HCT116 (cell line): ENCODE measurements at regions not wholly inside any gene's neighbourhood (a gene's known extent, or its start where the extent isn't known, plus 50 kb on each side); places are given as distances from the start of the nearest gene placed in this dataset.

Source experiments
- ATAC-seq: fragments of 200-7000 bp; cut with Tn5 transposase; 2 replicates; pipeline ENCODE4 v1.9.1; 2020; ENCODE audit warnings: mild to moderate bottlenecking, moderate library complexity
- BruUV-seq: library from RNA; stranded (reverse); fragments of 400-500 nt; replicated peaks from 2 replicates; lab custom pipeline; 2021; lab: Mats Ljungman, UMichigan
- CTCF ChIA-PET: fragments of 300-600 bp; sonication (Branson Sonifier 250); formaldehyde crosslinking; loops from one replicate; lab custom pipeline; 2021; ENCODE audit warnings: antibody characterized with exemption; lab: Charles Lee
- POLR2A ChIA-PET: fragments of 300-600, 350-600 bp; sonication (Branson Sonifier 250); formaldehyde crosslinking; loops from one replicate; lab custom pipeline; 2021; ENCODE audit warnings: antibody characterized with exemption; lab: Charles Lee
- RAD21 ChIA-PET, 2 experiments: fragments of 300-600 bp; sonication (Branson Sonifier 250); formaldehyde crosslinking; loops; one replicate each; lab custom pipeline; 2023; ENCODE audit warnings: low total read pairs in 2 of 2; ENCODE audit not compliant: uncharacterized antibody in 2 of 2, unreplicated experiment in 2 of 2, low non-redundant PET in 1 of 2; lab: Charles Lee
- DNase-seq: peaks from one replicate; pipeline ENCODE4 v3.0.0-alpha.2; 2010; ENCODE audit warnings: low read depth, low spot score
- H2AFZ ChIP-seq: fragments of 200-600 bp; shearing (Covaris generic), sonication (generic); 2 replicates; pipeline ENCODE4 v1.6.1; 2017; ENCODE audit warnings: low read depth, mixed run types, mixed read lengths, antibody characterized with exemption, low read length; ENCODE audit not compliant: poor library complexity, severe bottlenecking
- H3K27ac ChIP-seq: 2 replicates; pipeline ENCODE4 v1.5.1; 2012; ENCODE audit warnings: low read depth, low read length
- H3K27me3 ChIP-seq: fragments of 200-600 bp; sonication (generic); 2 replicates; pipeline ENCODE4 v1.6.1; 2016; ENCODE audit warnings: mixed run types, low read length, mixed read lengths; ENCODE audit not compliant: insufficient read depth
- H3K36me3 ChIP-seq, 2 experiments: fragments of 200-500 bp in 1 of 2; fragments of 200-600 bp in 1 of 2; sonication (Bioruptor generic) in 1 of 2; sonication (generic) in 1 of 2; 2 replicates each; pipeline versions ENCODE4 v1.5.1 to v1.6.1; 2014 to 2016; ENCODE audit warnings: low read length in 2 of 2, inconsistent platforms in 1 of 2, mixed read lengths in 1 of 2, mixed run types in 1 of 2; ENCODE audit not compliant: insufficient read depth in 2 of 2, control insufficient read depth in 1 of 2
- H3K4me1 ChIP-seq, 2 experiments: fragments of 200-600 bp in 1 of 2; sonication (generic) in 1 of 2; 2 replicates each; pipeline versions ENCODE4 v1.5.1 to v1.6.1; 2012 to 2017; ENCODE audit warnings: low read length in 2 of 2, inconsistent platforms in 1 of 2, mild to moderate bottlenecking in 1 of 2, mixed read lengths in 1 of 2, mixed run types in 1 of 2, moderate library complexity in 1 of 2; ENCODE audit not compliant: insufficient read depth in 2 of 2, control insufficient read depth in 1 of 2
- H3K4me2 ChIP-seq: fragments of 200-600 bp; sonication (generic); 2 replicates; pipeline ENCODE4 v1.6.1; 2017; ENCODE audit warnings: mixed run types, low read length, mixed read lengths
- H3K4me3 ChIP-seq, 2 experiments: fragments of 200-600 bp in 1 of 2; sonication (generic) in 1 of 2; replicated peaks in 1 of 2; 2 replicates each; pipeline ENCODE4 v1.5.1; 2011 to 2016; ENCODE audit warnings: low read length in 2 of 2, control low read depth in 1 of 2, low read depth in 1 of 2, mild to moderate bottlenecking in 1 of 2, mixed read lengths in 1 of 2, mixed run types in 1 of 2
- H3K79me2 ChIP-seq: fragments of 200-600 bp; sonication (generic); 2 replicates; pipeline ENCODE4 v1.6.1; 2017; ENCODE audit warnings: mild to moderate bottlenecking, mixed run types, low read length, moderate library complexity, mixed read lengths; ENCODE audit not compliant: insufficient read depth
- H3K9ac ChIP-seq: fragments of 200-600 bp; sonication (generic); 2 replicates; pipeline ENCODE4 v1.6.1; 2016; ENCODE audit warnings: low read length, mixed read lengths
- H3K9me2 ChIP-seq: fragments of 200-600 bp; sonication (generic), shearing (Covaris generic); 2 replicates; pipeline ENCODE4 v1.6.1; 2017; ENCODE audit warnings: mixed run types, mild to moderate bottlenecking, moderate library complexity; ENCODE audit not compliant: insufficient read depth
- H3K9me3 ChIP-seq, 2 experiments: fragments of 200-500 bp in 1 of 2; fragments of 200-600 bp in 1 of 2; sonication (Bioruptor generic) in 1 of 2; sonication (generic) in 1 of 2; 2 replicates each; pipeline ENCODE4 v1.6.1; 2014 to 2017; ENCODE audit warnings: low read length in 2 of 2, mixed read lengths in 2 of 2, inconsistent platforms in 1 of 2, low read depth in 1 of 2, mild to moderate bottlenecking in 1 of 2, mixed run types in 1 of 2, moderate library complexity in 1 of 2; ENCODE audit not compliant: control insufficient read depth in 1 of 2, insufficient read depth in 1 of 2
- H4K20me1 ChIP-seq: fragments of 200-600 bp; sonication (generic), shearing (Covaris generic); 2 replicates; pipeline ENCODE4 v1.6.1; 2017; ENCODE audit warnings: mixed run types, mild to moderate bottlenecking, moderate library complexity; ENCODE audit not compliant: insufficient read depth
- CBX3 ChIP-seq: IDR thresholded peaks from 2 replicates; pipeline ENCODE4 v1.6.1; 2012; ENCODE audit warnings: low read depth
- EGR1 ChIP-seq: IDR thresholded peaks from 2 replicates; pipeline ENCODE4 v1.6.1; 2012; ENCODE audit warnings: low read depth
- EZH2 ChIP-seq: fragments of 200-600 bp; sonication (generic); IDR thresholded peaks from 2 replicates; pipeline ENCODE4 v1.6.1; 2017; ENCODE audit warnings: antibody characterized with exemption, mixed run types
- FOSL1 ChIP-seq: IDR thresholded peaks from 2 replicates; pipeline ENCODE4 v1.6.1; 2012; ENCODE audit warnings: low read depth
- JUND ChIP-seq: IDR thresholded peaks from 2 replicates; pipeline ENCODE4 v1.6.1; 2012
- MAX ChIP-seq: IDR thresholded peaks from 2 replicates; pipeline ENCODE4 v1.6.1; 2012
- POLR2A ChIP-seq: IDR thresholded peaks from 2 replicates; pipeline ENCODE4 v1.7.0; 2011; ENCODE audit warnings: borderline replicate concordance; ENCODE audit not compliant: insufficient read depth, insufficient read length; ENCODE audit errors: extremely low read depth
- SP1 ChIP-seq: IDR thresholded peaks from 2 replicates; pipeline ENCODE4 v1.6.1; 2012; ENCODE audit warnings: low read depth
- SRF ChIP-seq: IDR thresholded peaks from 2 replicates; pipeline ENCODE4 v1.6.1; 2012; ENCODE audit warnings: low read depth
- YY1 ChIP-seq: IDR thresholded peaks from 2 replicates; pipeline ENCODE4 v1.6.1; 2011; ENCODE audit warnings: low read length, low read depth, moderate library complexity, mild to moderate bottlenecking; ENCODE audit not compliant: insufficient replicate concordance; ENCODE audit errors: extremely low read depth
- ZFX ChIP-seq: fragments of 450-650 bp; IDR thresholded peaks from 2 replicates; pipeline ENCODE4 v1.6.1; 2017
- ZNF274 ChIP-seq: fragments of 200-500 bp; sonication (Bioruptor generic); IDR thresholded peaks from 2 replicates; pipeline ENCODE4 v1.6.1; 2014; ENCODE audit warnings: mild to moderate bottlenecking, low read depth, low read length, inconsistent platforms
- intact Hi-C: fragments of 100-400 bp; cut with micrococcal nuclease; formaldehyde crosslinking; loops from 2 replicates; pipeline ENCODE4 v1.10.0; 2022
- TF ChIP-seq, protein P1 (sequence below): IDR thresholded peaks from 2 replicates; pipeline ENCODE4 v1.6.1; 2012; ENCODE audit warnings: low read depth

DNA sequence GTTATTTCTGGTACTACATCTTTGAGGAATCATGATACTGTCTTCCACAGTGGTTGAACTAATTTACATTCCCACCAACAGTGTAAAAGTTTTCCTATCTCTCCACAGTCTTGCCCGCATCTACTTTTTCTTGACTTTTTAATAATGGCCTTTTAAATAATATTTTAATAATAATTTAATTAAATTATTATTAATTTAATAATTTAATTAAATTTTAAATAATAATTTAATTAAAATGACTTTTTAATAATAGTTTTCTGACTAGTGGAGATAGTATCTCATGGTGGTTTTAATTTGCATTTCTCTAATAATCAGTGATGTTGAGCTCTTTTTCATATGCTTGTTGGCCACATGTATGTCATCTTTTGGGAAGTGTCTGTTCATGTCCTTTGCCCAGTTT lies 1395.0 kb upstream of the ADGRL3 start:
- no peak overlapping the region for H3K4me2 ChIP-seq
- intact Hi-C loops = no loop called here
- H3K9me3 ChIP-seq = peaks cover 10 to 27% of the 10 kb centered on the region in 2 experiments; a peak in 2 of 4 replicates
- H3K4me1 ChIP-seq = no peaks in the 10 kb centered on the region
- CTCF ChIA-PET = no interaction called here
- RAD21 ChIA-PET = no interaction called here
- no peak for DNase-seq
- no TSS peak for BruUV-seq
- H2AFZ ChIP-seq = no peak overlapping the region
- POLR2A ChIA-PET = no interaction called here
- H3K27ac ChIP-seq = no peak overlapping the region
- no peak overlapping the region for H3K4me3 ChIP-seq
- H3K36me3 ChIP-seq = no peaks in the 10 kb centered on the region
- ATAC-seq = no peak
- H4K20me1 ChIP-seq = no peaks in the 10 kb centered on the region
- no peaks in the 10 kb centered on the region for H3K79me2 ChIP-seq
- H3K9me2 ChIP-seq = no peaks in the 10 kb centered on the region
- no peaks in the 10 kb centered on the region for H3K27me3 ChIP-seq
- no peak for TF ChIP-seq JUND
- TF ChIP-seq, protein P1, sequence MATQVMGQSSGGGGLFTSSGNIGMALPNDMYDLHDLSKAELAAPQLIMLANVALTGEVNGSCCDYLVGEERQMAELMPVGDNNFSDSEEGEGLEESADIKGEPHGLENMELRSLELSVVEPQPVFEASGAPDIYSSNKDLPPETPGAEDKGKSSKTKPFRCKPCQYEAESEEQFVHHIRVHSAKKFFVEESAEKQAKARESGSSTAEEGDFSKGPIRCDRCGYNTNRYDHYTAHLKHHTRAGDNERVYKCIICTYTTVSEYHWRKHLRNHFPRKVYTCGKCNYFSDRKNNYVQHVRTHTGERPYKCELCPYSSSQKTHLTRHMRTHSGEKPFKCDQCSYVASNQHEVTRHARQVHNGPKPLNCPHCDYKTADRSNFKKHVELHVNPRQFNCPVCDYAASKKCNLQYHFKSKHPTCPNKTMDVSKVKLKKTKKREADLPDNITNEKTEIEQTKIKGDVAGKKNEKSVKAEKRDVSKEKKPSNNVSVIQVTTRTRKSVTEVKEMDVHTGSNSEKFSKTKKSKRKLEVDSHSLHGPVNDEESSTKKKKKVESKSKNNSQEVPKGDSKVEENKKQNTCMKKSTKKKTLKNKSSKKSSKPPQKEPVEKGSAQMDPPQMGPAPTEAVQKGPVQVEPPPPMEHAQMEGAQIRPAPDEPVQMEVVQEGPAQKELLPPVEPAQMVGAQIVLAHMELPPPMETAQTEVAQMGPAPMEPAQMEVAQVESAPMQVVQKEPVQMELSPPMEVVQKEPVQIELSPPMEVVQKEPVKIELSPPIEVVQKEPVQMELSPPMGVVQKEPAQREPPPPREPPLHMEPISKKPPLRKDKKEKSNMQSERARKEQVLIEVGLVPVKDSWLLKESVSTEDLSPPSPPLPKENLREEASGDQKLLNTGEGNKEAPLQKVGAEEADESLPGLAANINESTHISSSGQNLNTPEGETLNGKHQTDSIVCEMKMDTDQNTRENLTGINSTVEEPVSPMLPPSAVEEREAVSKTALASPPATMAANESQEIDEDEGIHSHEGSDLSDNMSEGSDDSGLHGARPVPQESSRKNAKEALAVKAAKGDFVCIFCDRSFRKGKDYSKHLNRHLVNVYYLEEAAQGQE = no peak
- TF ChIP-seq POLR2A = no peak
- no peak for TF ChIP-seq CBX3
- no peak for TF ChIP-seq ZNF274
- TF ChIP-seq ZFX = no peak
- no peak for TF ChIP-seq SP1
- TF ChIP-seq YY1 = no peak
- no peak for TF ChIP-seq FOSL1
- TF ChIP-seq MAX = no peak
- TF ChIP-seq SRF = no peak
- no peak for TF ChIP-seq EGR1
- TF ChIP-seq EZH2 = no peak
- no peak overlapping the region for H3K9ac ChIP-seq
